Effector CD8-positive, alpha-beta T cell (primary cell): ENCODE measurements at regions not wholly inside any gene's neighbourhood (a gene's known extent, or its start where the extent isn't known, plus 50 kb on each side); places are given as distances from the start of the nearest gene placed in this dataset.
"Not testable (repeated sequence)": the region's sequence is repeated elsewhere in the genome, so short reads cannot be mapped to it uniquely, and the experiment has no call there.

Experiments used
- DNase-seq: peaks from one replicate; lab custom pipeline; 2025; lab: John Stamatoyannopoulos, UW

DNA sequence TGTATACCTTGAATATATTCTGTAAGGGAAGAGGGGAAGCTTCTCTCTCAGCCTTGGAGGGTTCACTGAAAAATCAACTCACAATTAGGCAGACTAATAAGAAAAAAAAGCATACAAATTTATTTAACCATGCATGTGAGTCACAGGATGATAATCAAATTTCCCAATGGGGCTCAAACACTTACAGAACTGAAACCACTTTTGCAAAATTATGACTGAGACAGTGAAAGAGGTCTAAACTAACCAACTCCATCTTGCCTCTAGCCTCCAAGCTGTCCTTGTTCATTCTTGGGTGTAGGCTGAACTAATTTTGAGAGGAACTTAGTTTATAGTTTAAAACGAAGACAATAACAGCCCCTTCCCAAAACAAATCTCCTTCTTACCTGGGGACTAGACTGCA is 618.3 kb upstream of the AUTS2 start:
- no peak for DNase-seq

DNA sequence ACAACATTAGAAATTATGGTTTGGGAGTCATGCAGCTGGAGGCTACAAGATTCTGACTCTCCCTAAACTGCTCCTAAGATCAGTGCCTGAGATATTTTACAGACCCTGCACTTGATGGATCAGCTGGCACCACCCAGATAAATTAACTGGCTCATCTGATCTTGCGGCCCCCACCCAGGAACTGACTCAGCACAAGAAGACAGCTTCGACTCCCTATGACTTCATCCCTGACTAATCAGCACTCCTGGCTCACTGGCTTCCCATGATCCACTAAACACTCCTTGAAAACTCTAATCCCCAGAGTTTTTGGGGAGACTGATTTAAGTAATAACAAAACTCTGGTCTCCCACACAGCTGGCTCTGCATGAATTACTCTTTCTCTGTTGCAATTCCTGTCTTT is 617.8 kb upstream of the AUTS2 start:
- not testable (repeated sequence) for DNase-seq

DNA sequence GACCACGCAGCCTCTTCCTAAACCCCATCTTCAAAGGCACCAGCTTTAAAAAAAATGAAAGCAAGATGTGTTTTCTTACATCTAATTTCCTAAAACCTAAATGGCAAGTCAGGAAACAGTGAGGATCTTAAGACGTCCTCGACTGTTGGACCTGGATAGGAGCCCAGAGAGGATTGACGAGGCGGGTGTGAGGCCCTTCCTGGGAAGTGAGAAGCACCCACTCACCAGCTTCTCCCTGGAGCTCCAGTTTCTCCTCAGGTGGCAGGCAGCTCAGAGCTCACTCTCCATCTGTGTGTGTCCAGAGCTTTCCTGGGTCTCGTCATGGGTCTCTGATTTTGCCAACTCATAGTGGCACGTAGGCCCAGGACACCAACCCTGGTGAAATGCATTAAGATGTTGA is 614.0 kb upstream of the AUTS2 start:
- DNase-seq: no peak

DNA sequence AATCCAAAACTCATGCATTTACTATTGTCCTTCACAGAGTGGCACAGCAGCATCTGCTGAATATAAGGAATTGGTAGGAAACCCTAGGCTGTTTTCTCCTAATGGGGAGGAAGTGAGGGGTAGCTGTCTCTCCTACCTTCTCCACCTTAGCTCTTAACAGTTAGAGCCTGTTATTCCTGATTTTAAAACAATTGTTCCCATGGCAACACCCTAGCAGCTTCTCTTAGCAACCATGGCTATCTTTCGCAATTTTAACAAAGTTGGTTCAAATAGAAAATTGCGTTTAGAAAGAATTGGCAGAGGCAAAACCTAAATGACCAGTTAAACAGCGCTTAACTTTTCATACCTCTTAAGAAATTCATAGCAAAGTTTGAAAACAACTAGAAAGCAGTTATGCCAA is 603.4 kb upstream of the AUTS2 start:
- DNase-seq: no peak

DNA sequence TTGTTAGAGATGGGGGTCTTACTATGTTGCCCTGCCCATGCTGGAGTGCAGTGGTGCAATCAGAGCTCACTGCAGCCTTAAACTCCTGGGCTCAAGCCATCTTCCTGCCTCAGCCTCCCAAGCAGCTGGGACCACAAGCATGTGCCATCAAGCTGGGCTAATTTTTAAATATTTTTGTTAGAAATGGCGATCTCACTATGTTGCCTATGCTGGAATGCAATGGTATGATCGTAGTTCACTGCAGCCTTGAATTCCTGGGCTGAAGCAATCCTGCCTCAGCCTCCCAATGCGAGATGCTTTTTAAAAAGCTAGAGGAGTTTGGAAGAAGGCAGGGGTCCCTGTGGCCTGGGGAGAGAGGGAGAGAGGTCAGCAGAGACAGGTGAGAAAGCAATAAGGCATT is 600.1 kb upstream of the AUTS2 start:
- no peak for DNase-seq

DNA sequence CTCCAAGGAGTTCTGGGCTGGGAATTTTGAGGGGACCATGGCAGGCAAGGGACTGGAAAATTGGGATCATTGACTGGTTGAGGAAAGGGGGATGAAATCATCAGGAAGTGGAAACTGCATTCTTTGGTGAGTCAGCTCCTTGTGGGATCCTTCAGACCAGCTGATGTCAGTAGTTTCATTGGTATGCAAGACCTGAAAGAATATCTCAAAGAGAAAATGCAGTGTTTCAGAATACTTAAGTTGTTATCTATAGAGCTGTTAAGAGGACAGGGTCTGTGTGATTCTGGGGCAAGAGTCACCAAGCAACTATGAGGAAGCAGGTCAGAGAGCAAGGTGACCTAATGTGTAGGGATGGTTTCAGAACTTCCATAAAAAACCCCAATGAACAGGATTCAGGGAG is 595.9 kb upstream of the AUTS2 start:
- DNase-seq: no peak

DNA sequence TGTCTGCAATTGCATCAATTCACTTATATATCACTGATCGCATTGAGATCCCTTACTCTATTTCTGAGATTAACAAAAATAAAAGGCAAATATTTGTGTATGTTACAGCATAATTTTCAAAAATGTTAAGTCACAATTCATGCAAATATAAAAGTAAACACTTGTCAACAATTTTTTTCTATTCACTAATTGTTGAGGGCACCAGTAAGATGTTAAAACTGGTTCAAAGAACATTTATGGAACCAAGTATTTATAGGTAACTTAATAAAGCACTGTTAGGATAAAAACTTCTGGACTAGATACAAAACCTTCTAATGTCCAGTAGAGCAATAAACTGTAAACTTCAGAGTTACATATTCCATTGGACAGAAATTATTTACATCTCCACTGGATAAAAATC is 586.1 kb upstream of the AUTS2 start:
- DNase-seq: no peak

DNA sequence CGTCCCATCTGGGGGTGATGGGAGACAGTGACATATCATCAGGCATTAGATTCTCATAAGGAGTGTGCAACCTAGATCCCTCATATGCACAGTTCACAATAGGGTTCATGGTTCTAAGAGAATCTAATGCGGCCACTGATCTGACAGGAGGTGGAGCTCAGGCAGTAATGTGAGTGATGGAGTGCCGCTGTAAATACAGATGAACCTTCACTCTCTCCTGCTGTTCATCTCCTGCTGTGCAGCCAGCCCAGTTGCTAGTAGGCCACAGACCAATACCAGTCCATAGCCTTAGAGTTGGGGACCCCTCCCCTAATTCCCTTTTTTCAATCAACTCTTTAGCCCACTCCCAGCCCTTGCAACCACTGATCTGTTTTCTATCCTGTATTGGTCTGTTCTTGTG is 581.1 kb upstream of the AUTS2 start:
- DNase-seq: no peak

DNA sequence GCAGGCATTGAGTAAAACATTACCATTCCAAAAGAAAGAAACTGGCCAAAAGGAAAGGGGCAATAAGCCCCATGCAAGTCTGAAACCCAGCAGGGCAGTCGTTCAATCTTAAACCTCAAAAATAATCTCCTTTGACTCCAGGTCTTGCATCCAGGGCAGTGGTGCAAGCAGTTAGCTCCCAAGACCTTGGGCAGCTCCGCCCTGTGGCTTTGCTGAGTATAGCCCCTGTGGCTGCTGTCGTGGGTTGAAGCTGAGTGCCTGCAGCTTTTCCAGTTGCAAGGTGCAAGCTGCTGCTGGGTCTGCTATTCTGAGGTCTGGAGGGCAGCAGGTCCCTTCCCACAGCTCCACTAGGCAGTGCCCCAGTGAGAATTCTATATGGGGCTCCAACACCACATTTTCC is 580.1 kb upstream of the AUTS2 start:
- DNase-seq: no peak

DNA sequence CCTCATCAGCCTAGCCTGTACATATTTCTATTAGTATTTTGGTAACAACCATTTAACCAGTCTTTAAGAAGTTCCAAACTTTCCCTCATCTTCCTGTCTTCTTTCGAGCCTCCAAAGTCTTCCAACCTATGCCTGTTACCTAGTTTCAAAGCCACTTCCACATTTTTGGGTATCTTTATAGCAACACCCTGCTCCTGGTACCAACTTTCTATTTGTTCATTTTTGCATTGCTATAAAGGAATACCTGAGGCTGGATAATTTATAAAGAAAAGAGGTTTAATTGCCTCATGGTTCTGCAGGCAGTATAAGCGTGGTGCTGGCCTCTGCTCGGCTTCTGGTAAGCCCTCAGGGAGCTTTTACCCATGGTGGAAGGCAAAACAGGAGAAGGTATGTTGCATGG is 578.8 kb upstream of the AUTS2 start:
- DNase-seq: no peak

DNA sequence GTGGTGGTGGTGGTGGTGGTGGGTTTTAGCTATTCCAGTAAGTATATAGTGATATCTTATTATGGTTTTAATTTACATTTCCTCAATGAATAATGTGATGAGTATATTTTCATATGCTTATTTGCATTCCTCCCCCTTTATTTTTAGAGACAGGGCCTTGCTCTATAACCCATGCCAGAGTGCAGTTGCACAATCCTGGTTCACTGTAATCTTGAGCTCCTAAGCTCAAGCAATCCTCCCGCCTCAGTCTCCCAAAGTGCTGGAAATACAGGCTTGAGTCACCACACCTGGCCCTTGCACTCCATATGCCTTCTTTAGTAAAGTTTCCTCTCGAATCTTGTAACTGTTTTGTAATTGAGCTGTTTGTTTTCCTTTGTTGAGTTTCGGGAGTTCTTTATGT is 577.7 kb upstream of the AUTS2 start:
- DNase-seq: no peak

DNA sequence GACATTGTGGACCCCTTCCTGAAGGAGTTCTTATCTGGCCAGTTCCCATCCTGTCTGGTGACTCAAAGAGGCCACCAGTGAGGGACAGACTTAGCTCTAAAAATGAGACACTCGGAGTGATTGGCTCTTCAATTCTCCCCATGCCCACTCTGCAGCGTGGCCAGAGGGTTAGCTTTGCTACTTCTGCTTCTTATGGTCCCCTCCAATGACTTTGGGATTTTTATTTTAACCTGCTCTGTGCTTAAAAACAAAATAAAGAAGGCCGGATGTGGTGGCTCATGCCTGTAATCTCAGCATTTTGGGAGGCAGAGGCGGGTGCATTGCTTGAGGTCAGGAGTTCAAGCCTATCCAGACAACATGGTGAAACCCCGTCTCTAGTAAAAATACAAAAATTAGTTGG is 573.0 kb upstream of the AUTS2 start:
- DNase-seq: no peak

DNA sequence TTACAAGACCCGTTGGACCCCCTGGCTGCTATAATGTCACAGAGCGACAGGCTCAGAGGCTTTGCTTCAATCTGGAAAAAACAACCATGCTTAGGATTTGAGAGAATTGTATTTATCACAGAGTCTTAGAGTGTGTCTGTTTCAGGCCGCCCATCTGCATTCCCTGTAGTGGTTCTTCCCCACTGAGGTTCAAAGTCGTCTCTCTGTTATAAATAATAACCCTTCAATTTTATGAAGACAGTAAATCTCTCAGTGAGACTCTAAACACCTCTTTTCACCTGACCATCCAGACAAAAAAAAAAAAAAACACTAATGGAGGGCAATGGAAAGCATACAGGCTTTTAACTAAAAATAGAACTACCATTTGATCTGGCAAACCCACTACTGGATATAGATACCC is 565.4 kb upstream of the AUTS2 start:
- DNase-seq: no peak

DNA sequence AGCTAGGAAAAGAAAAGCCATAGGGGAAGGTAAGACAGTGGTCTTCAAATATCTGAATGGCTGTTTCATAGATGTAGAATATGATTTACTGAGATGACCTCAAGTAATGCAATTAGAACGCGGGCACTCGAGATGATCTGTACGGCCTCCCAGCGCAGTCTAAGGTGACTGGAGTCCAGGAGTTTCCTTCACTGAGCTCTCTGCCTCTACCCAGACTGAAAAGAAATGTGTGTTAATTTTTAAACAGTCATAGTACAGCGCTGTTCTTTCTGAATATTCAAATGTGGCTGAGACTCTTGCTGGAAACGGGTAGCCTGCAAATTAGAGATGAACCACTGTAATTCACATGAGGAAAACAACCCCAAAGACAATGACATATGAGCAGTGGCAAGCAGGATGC is 562.4 kb upstream of the AUTS2 start:
- DNase-seq: no peak

DNA sequence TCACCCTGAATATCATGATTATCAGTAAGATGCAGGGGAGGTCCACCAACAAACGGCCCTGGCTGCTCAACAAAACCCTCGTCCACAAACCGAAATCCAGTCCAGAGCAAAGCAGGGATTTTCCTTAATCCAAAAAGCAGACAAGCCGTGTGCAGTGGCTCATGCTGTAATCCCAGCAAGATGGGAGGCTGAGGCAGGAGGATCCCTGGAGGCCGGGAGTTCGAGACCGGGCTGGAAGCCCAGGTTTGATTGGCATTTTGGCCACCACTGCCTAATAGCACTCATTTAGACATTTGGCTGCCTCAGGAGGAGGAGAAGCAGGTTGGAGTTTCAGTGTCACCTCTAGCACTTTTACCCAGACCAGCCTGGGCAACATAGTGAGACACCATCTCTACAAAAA is 562.0 kb upstream of the AUTS2 start:
- no peak for DNase-seq

DNA sequence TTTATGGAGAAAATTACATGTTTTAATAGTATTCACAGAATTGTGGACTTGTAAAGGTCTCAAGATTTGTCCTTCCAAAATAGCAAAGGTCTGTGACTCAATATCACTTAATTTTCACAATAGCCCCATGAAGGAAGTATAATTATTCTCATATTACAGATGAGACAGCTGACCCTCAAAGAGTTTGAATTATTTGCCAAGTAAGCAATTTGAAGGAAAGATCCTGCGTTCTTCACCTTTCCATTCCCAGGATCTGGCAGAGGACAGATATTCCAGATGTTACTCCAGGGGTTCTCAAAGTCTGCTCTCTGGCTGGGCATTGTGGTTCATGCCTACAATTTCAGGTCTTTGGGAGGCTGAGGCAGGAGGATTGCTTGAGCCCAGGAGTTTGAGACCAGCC is 559.4 kb upstream of the AUTS2 start:
- no peak for DNase-seq

DNA sequence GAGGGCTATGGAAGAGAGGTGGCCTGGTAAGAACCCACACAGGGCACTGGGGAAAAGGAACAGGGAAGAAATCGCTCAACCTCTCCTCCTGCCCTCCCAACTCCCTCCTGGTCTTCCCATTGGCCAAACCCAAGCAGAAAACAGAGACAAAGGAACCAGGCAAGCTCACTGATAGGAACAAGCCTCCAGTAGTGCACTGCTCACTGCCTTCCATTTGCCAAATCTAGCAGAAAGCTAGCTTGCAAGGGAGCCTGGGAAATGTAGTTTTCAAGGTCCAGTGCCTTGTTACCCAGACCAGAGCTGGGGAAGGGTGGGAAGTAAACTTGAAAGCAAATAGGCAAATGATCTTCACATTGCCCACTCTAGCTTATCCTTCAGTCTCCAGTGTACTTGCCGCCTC is 556.1 kb upstream of the AUTS2 start:
- no peak for DNase-seq

DNA sequence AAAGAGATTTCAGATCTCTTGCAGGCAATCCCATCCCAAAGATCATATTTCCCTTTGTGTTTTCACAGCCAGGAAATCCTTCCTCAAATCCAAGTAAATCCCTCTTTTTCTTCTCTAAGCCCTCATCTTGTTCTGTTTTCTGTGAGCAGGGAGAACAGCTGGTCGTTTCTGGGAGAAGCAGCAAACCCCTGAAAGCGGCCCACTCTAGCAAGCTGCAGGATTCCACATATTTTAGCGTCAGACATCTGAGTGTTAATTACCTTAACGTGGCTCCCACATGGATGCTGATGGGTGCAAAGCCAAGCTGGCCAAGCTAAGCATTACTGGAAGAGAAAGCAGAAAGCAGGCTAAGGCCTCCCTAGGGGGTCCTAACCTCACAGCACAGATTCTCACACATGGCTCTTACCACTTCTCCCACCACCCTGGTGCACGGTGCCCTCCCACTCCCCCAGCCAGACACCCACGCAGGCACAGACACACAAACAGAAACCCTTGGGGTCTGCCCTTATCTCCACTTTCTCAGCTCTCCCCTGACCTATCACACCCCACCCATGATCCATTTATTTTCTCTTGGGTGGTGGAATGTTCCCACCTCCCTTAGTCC is 551.0 kb upstream of the AUTS2 start:
- no peak for DNase-seq

DNA sequence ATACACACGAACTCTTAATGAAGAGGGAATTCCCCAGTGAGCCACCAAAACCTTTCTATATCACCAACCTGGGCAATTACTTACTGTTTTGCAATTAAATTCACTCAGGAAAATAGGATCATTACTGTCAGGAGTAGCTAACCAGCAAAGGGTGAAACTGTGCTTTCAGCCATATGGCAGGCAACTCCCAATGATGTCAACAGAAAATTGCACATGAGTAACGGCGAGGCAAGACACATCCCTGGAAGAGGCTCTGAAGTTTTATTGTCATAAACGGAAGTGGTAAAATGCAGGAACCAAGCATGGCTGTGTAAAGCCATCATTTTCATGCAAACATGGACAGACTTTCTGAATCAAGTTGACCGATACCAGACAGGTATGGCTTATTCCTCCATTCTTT is 548.9 kb upstream of the AUTS2 start:
- DNase-seq: no peak

DNA sequence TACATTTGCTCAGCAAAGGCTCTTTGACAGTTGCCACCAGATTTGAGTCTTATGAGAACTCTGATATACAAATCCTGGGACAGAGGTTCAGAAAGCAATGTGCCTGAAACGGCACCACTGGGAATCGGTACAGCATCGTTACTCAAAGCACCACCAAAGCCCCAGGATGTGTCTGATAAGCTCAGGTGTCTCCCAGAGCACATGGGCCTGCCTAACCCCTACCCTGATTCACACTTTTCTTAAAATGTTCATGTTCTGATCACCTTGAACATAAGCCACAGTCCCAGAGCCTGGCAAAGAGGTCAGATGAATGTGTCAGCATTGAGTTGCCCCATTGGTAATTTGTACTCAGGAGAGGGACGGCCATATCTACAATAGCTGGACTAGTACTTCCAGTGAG is 545.8 kb upstream of the AUTS2 start:
- DNase-seq: no peak

DNA sequence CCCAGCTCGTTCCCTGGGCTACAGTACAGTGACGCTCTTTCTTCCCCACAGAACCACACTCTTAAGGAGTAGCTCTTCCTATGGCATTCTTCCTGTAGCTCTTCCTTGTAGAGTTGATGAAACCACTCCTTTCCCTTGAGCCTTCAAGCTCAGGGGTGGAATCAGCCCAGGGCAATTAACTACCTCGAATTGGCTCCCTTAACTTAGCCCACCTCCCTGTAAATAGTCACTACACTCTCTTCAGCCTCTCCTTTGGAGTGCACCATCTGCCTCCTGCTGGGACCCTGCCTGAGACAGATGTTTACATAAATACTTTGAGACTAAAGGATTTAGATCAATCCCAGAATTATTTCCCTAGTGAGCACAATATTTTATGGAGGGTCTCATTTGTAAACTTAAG is 537.8 kb upstream of the AUTS2 start:
- no peak for DNase-seq

DNA sequence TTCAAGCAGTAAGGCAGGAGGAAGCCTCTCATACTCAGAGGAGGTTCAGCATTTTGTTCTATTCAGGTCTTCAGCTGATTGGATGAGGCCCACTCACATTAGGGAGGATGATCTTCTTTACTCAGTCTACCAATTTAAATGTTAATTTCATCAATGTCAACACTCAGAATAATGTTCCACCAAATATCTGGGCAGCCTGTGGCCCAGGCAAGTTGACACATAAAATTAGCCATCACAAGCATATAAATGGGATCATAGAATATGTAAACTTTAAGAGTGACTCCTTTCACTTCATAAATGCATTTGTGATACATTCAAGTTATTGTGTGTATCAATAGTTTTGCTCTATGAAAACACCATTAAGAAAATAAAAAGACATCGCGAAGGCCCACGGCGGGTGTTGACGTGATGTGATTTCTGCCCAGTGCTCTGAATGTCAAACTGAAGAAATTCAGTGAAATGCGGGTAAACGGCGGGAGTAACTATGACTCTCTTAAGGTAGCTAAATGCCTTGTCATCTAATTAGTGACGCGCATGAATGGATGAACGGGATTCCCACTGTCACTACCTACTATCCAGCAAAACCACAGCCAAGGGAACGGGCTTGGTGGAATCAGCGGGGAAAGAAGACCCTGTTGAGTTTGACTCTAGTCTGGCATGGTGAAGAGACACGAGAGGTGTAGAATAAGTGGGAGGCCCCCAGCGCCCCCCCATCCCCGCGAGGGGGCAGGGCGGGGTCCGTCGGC is 536.1 kb upstream of the AUTS2 start:
- DNase-seq: no peak

DNA sequence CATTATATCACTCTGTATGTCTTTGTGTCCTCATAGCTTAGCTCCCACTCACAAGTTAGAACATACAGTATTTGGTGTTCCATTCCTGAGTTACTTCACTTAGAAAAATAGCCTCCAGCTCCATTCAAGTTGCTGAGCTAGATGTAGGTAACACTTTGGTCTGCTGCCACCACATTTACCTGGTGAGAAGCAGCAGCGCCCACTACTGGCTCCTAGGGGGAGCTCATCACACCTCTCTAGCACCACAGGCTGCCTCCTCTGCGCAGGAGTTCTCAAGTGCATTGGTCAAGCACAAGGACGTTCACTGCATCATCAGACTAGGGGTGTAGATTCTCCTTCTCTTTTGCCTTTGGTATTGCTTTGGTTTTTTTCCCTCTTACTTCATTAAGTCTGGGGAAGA is 530.9 kb upstream of the AUTS2 start:
- DNase-seq: no peak

DNA sequence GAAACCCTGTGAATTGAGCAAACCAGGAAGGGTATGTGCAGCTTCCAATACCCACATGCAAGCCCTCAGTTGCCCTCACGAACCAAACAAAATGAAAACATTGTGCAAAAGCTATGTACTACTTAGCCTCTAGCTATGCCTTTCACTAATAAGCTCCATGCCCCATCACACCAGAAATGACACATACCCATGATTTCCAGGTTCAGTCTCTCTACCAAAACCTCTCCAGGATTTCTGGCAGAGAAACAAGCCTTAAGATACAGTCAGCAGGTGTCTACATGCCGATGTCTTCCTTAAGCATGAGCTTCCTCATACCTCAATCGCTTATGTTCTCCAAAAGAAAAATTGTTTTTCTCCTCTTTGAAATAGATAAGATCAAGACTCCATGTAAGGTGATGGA is 527.8 kb upstream of the AUTS2 start:
- DNase-seq: no peak
